ENCODE measurements at regions not wholly inside any gene's neighbourhood (a gene's known extent, or its start where the extent isn't known, plus 50 kb on each side); places are given as distances from the start of the nearest gene placed in this dataset.

DNA sequence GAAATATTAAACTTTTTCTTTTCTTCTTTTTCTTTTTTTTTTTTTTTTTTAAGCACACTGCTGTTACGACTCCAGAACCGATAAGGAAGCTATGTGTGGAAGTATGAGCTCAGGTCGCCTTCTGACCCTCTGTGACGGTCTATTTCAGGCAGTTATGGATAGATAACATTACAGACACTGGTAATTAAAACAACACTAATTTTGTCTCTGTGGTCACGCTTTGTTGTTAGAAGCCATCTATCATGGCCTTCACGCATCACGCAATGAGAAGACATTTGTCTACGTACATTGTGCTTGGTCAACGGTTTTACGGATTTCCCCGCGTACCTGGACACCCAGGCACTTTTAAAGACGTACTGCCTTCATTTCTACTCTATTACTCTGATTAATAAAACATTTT lies 306.0 kb upstream of the ZNF507 start:
- no peak for DNase-seq (ENCODE audit: low spot score, unreplicated experiment)
- H3K4me1 Mint-ChIP-seq (ENCODE audit: low read depth): peaks cover 4% of the 10 kb centered on the region
- H3K4me3 Mint-ChIP-seq (ENCODE audit: low read depth): no peak overlapping the region
- H3K36me3 Mint-ChIP-seq (ENCODE audit: insufficient read depth): no peaks in the 10 kb centered on the region
- H3K9me3 Mint-ChIP-seq (ENCODE audit: low read depth): no peaks in the 10 kb centered on the region
- TF ChIP-seq CTCF (IDR thresholded peaks at IDR 0.05; ENCODE audit: unreplicated experiment): no peak
- H3K27me3 Mint-ChIP-seq: peaks cover 59% of the 10 kb centered on the region
- H3K27ac Mint-ChIP-seq: no peak overlapping the region

GRCh38 chr19:32040236-32040635 lies 305.2 kb upstream of the ZNF507 start:
- peaks cover 65% of the 10 kb centered on the region for H3K27me3 Mint-ChIP-seq
- no peaks in the 10 kb centered on the region for H3K9me3 Mint-ChIP-seq (ENCODE audit: low read depth)
- no peak overlapping the region for H3K4me3 Mint-ChIP-seq (ENCODE audit: low read depth)
- H3K36me3 Mint-ChIP-seq (ENCODE audit: insufficient read depth): no peaks in the 10 kb centered on the region
- no peak for TF ChIP-seq CTCF (IDR thresholded peaks at IDR 0.05; ENCODE audit: unreplicated experiment)
- H3K27ac Mint-ChIP-seq: no peak overlapping the region
- H3K4me1 Mint-ChIP-seq (ENCODE audit: low read depth): peaks cover 4% of the 10 kb centered on the region
- no peak for DNase-seq (ENCODE audit: low spot score, unreplicated experiment)

GRCh38 chr19:32041681-32042292 lies 303.6 kb upstream of the ZNF507 start:
- Mint-ChIP-seq H3K4me1 (ENCODE audit: low read depth) (peaks cover 4% of the 10 kb centered on the region), H3K27me3 (peaks cover 64% of the 10 kb centered on the region), H3K9me3 (ENCODE audit: low read depth) (no peaks in the 10 kb centered on the region), H3K4me3 (ENCODE audit: low read depth) (peak overlapping the region; percentile 76), H3K27ac (no peak overlapping the region), H3K36me3 (ENCODE audit: insufficient read depth) (no peaks in the 10 kb centered on the region)
- DNase-seq (ENCODE audit: low spot score, unreplicated experiment): peak; percentile 28
- peak; percentile 95 for TF ChIP-seq CTCF (IDR thresholded peaks at IDR 0.05; ENCODE audit: unreplicated experiment)

- no peak for TF ChIP-seq CTCF (IDR thresholded peaks at IDR 0.05; ENCODE audit: unreplicated experiment)
- H3K4me3 Mint-ChIP-seq (ENCODE audit: low read depth): no peak overlapping the region
- no peaks in the 10 kb centered on the region for H3K4me1 Mint-ChIP-seq (ENCODE audit: low read depth)
- H3K9me3 Mint-ChIP-seq (ENCODE audit: low read depth): no peaks in the 10 kb centered on the region
- no peak overlapping the region for H3K27ac Mint-ChIP-seq
- DNase-seq (ENCODE audit: low spot score, unreplicated experiment): no peak
- no peaks in the 10 kb centered on the region for H3K36me3 Mint-ChIP-seq (ENCODE audit: insufficient read depth)
- H3K27me3 Mint-ChIP-seq: peaks cover 61% of the 10 kb centered on the region
Measured at GRCh38 chr19:32047788-32048187, 297.6 kb upstream of the ZNF507 start.

- H3K27ac Mint-ChIP-seq: no peak overlapping the region
- H3K4me1 Mint-ChIP-seq (ENCODE audit: low read depth): no peaks in the 10 kb centered on the region
- peaks cover 58% of the 10 kb centered on the region for H3K27me3 Mint-ChIP-seq
- no peak for DNase-seq (ENCODE audit: low spot score, unreplicated experiment)
- no peak overlapping the region for H3K4me3 Mint-ChIP-seq (ENCODE audit: low read depth)
- no peaks in the 10 kb centered on the region for H3K9me3 Mint-ChIP-seq (ENCODE audit: low read depth)
- no peaks in the 10 kb centered on the region for H3K36me3 Mint-ChIP-seq (ENCODE audit: insufficient read depth)
- no peak for TF ChIP-seq CTCF (IDR thresholded peaks at IDR 0.05; ENCODE audit: unreplicated experiment)
Measured at GRCh38 chr19:32053376-32053775, 292.0 kb upstream of the ZNF507 start.
